Sigmoid colon (tissue), 4 donors: ENCODE measurements at regions not wholly inside any gene's neighbourhood (a gene's known extent, or its start where the extent isn't known, plus 50 kb on each side); places are given as distances from the start of the nearest gene placed in this dataset.

Experiments used
- CTCF ChIP-seq, 4 experiments: fragments of 450-650 bp in 3 of 4; fragments of 200-600 bp in 1 of 4; IDR thresholded peaks; one replicate each; pipeline ENCODE4 v1.5.1; 2016 to 2019; ENCODE audit warnings: antibody characterized with exemption in 4 of 4, mild to moderate bottlenecking in 3 of 4, moderate library complexity in 2 of 4
- EP300 ChIP-seq, 4 donors: sonication (generic); formaldehyde crosslinking; IDR thresholded peaks; one replicate each; pipeline ENCODE4 v1.6.1; 2017; ENCODE audit warnings: antibody characterized with exemption in 4 of 4
- POLR2A ChIP-seq, 2 donors: fragments of 450-650 bp; IDR thresholded peaks; one replicate each; pipeline ENCODE4 v1.6.1; 2016; ENCODE audit warnings: antibody characterized with exemption in 2 of 2, mild to moderate bottlenecking in 2 of 2, moderate library complexity in 2 of 2
- POLR2AphosphoS5 ChIP-seq, 4 donors: sonication (generic); formaldehyde crosslinking; IDR thresholded peaks; one replicate each; pipeline ENCODE4 v1.6.1; 2017; ENCODE audit warnings: antibody characterized with exemption in 4 of 4

- TF ChIP-seq EP300 (IDR thresholded peaks at IDR 0.05) (no peak), CTCF (IDR thresholded peaks at IDR 0.05) (peak in 1 of 4 experiments; percentile 16), POLR2A (IDR thresholded peaks at IDR 0.05) (no peak), POLR2AphosphoS5 (IDR thresholded peaks at IDR 0.05) (no peak)
Measured at GRCh38 chr2:10188211-10188610, 65.7 kb downstream of the RRM2 start.
